WTC11 (cell line): ENCODE measurements at regions not wholly inside any gene's neighbourhood (a gene's known extent, or its start where the extent isn't known, plus 50 kb on each side); places are given as distances from the start of the nearest gene placed in this dataset.

Source experiments
- ATAC-seq: fragments of 200-7000 bp; cut with Tn5 transposase; 2 replicates; pipeline ENCODE4 v1.10.0; 2021; ENCODE audit warnings: mild to moderate bottlenecking, moderate library complexity
- CTCF ChIA-PET: fragments of 300-600 bp; sonication (Branson Sonifier 250); formaldehyde crosslinking; loops from one replicate; lab custom pipeline; 2021; ENCODE audit warnings: antibody characterized with exemption; lab: Charles Lee
- POLR2A ChIA-PET: fragments of 350-600 bp; sonication (Branson Sonifier 250); formaldehyde crosslinking; loops from one replicate; lab custom pipeline; 2021; ENCODE audit warnings: antibody characterized with exemption; lab: Charles Lee
- DNase-seq: peaks from one replicate; pipeline ENCODE4 v3.0.0; 2021; ENCODE audit warnings: low spot score
- H3K27ac Mint-ChIP-seq: 2 replicates; pipeline ENCODE4 v1.8.0; 2021; ENCODE audit warnings: mixed read lengths
- H3K27me3 Mint-ChIP-seq: 2 replicates; pipeline ENCODE4 v1.8.0; 2021; ENCODE audit warnings: low read depth, mild to moderate bottlenecking, moderate library complexity, mixed read lengths
- H3K36me3 Mint-ChIP-seq: 2 replicates; pipeline ENCODE4 v1.8.0; 2021; ENCODE audit warnings: mixed read lengths
- H3K4me1 Mint-ChIP-seq: 2 replicates; pipeline ENCODE4 v1.8.0; 2022; ENCODE audit warnings: mixed read lengths
- H3K4me3 Mint-ChIP-seq: 2 replicates; pipeline ENCODE4 v1.8.0; 2021; ENCODE audit warnings: mild to moderate bottlenecking, moderate library complexity, mixed read lengths
- H3K9me3 Mint-ChIP-seq: 2 replicates; pipeline ENCODE4 v1.8.0; 2021; ENCODE audit warnings: mixed read lengths
- AFF4 ChIP-seq: sonication (generic); formaldehyde crosslinking; IDR thresholded peaks from 2 replicates; pipeline ENCODE4 v1.8.1; 2023; ENCODE audit warnings: mild to moderate bottlenecking, missing genetic modification reagents, borderline replicate concordance
- ARID4B ChIP-seq: sonication (generic); formaldehyde crosslinking; IDR thresholded peaks from 2 replicates; pipeline ENCODE4 v1.8.0; 2023; ENCODE audit warnings: missing genetic modification reagents, mild to moderate bottlenecking, borderline replicate concordance
- ATF3 ChIP-seq: sonication (generic); formaldehyde crosslinking; conservative IDR thresholded peaks from 2 replicates; pipeline ENCODE4 v1.8.1; 2022; ENCODE audit warnings: mild to moderate bottlenecking, missing genetic modification reagents
- FOXP1 ChIP-seq: sonication (generic); formaldehyde crosslinking; IDR thresholded peaks from 2 replicates; pipeline ENCODE4 v1.8.0; 2022; ENCODE audit warnings: missing genetic modification reagents, mild to moderate bottlenecking, moderate library complexity, borderline replicate concordance
- GABPB1 ChIP-seq: sonication (generic); formaldehyde crosslinking; IDR thresholded peaks from 2 replicates; pipeline ENCODE4 v1.8.1; 2023; ENCODE audit warnings: mild to moderate bottlenecking, missing genetic modification reagents
- GTF2I ChIP-seq: fragments of 250-450 bp; sonication (Bioruptor Pico); conservative IDR thresholded peaks from 2 replicates; pipeline ENCODE4 v1.4.0; 2021; ENCODE audit warnings: mild to moderate bottlenecking
- HMGA2 ChIP-seq: fragments of 250-450 bp; sonication (Bioruptor Pico); IDR thresholded peaks from 2 replicates; pipeline ENCODE4 v1.4.0; 2021; ENCODE audit warnings: mild to moderate bottlenecking, moderate library complexity
- MLX ChIP-seq: sonication (generic); formaldehyde crosslinking; IDR thresholded peaks from 2 replicates; pipeline ENCODE4 v1.8.1; 2023; ENCODE audit warnings: mild to moderate bottlenecking, missing genetic modification reagents, moderate library complexity
- MXD4 ChIP-seq: fragments of 250-450 bp; sonication (Bioruptor Pico); IDR thresholded peaks from 2 replicates; pipeline ENCODE4 v1.8.0; 2021; ENCODE audit warnings: mild to moderate bottlenecking, moderate library complexity, borderline replicate concordance
- NFATC4 ChIP-seq: fragments of 250-450 bp; sonication (Bioruptor Pico); IDR thresholded peaks from 2 replicates; pipeline ENCODE4 v1.9.0; 2021; ENCODE audit warnings: mild to moderate bottlenecking
- PREB ChIP-seq: sonication (generic); formaldehyde crosslinking; IDR thresholded peaks from 2 replicates; pipeline ENCODE4 v1.8.1; 2022; ENCODE audit warnings: mild to moderate bottlenecking, missing genetic modification reagents, moderate library complexity, borderline replicate concordance
- TEAD4 ChIP-seq: sonication (generic); formaldehyde crosslinking; IDR thresholded peaks from 2 replicates; pipeline ENCODE4 v1.8.0; 2022; ENCODE audit warnings: mild to moderate bottlenecking, missing genetic modification reagents
- USF1 ChIP-seq: sonication (generic); formaldehyde crosslinking; IDR thresholded peaks from 2 replicates; pipeline ENCODE4 v1.8.0; 2022; ENCODE audit warnings: mild to moderate bottlenecking, missing genetic modification reagents
- ZBTB43 ChIP-seq: sonication (generic); formaldehyde crosslinking; IDR thresholded peaks from 2 replicates; pipeline ENCODE4 v1.8.1; 2023; ENCODE audit warnings: mild to moderate bottlenecking, missing genetic modification reagents
- ZNF263 ChIP-seq: sonication (generic); formaldehyde crosslinking; IDR thresholded peaks from 2 replicates; pipeline ENCODE4 v1.8.1; 2022; ENCODE audit warnings: low read depth, mild to moderate bottlenecking, moderate library complexity, missing genetic modification reagents
- ZNF425 ChIP-seq: fragments of 250-450 bp; sonication (Bioruptor Pico); conservative IDR thresholded peaks from 2 replicates; pipeline ENCODE4 v1.9.0; 2021; ENCODE audit warnings: mild to moderate bottlenecking
- ZNF512 ChIP-seq: sonication (generic); formaldehyde crosslinking; IDR thresholded peaks from 2 replicates; pipeline ENCODE4 v1.8.1; 2022; ENCODE audit warnings: missing genetic modification reagents, borderline replicate concordance
- ZNF671 ChIP-seq: fragments of 250-450 bp; sonication (Bioruptor Pico); IDR thresholded peaks from 2 replicates; pipeline ENCODE4 v1.8.0; 2021; ENCODE audit warnings: mild to moderate bottlenecking

GRCh38 chr3:43883729-43884396 lies 193.1 kb downstream of the ABHD5 start:
- Mint-ChIP-seq H3K4me1 (peaks cover 24% of the 10 kb centered on the region), H3K27me3 (no peaks in the 10 kb centered on the region), H3K27ac (no peak overlapping the region), H3K9me3 (no peaks in the 10 kb centered on the region), H3K4me3 (no peak overlapping the region), H3K36me3 (no peaks in the 10 kb centered on the region)
- POLR2A ChIA-PET, result no interaction called here
- ATAC-seq (no peak), DNase-seq (no peak)
- CTCF ChIA-PET, result interaction anchor here (0.8 kb wide), 1 partner anchor 315 kb away, joined by 3 read pairs; no protein-coding TSS in a partner anchor
- TF ChIP-seq FOXP1 (CRISPR knock-in tag) (no peak), TEAD4 (CRISPR knock-in tag) (no peak), ZNF263 (CRISPR knock-in tag) (no peak), ZNF425 (CRISPR knock-in tag) (no peak), GABPB1 (no peak), AFF4 (CRISPR knock-in tag) (no peak), MLX (no peak), USF1 (CRISPR knock-in tag) (no peak), ZNF671 (CRISPR knock-in tag) (no peak), ARID4B (CRISPR knock-in tag) (no peak), GTF2I (CRISPR knock-in tag) (no peak), MXD4 (CRISPR knock-in tag) (no peak), NFATC4 (CRISPR knock-in tag) (no peak)

- POLR2A ChIA-PET, result no interaction called here
- no peak for TF ChIP-seq ZNF512 (CRISPR knock-in tag)
- TF ChIP-seq ZBTB43 (CRISPR knock-in tag), result no peak
- no peak for TF ChIP-seq HMGA2 (CRISPR knock-in tag)
- no peak for TF ChIP-seq ATF3 (CRISPR knock-in tag)
- no peak for TF ChIP-seq PREB (CRISPR knock-in tag)
These were observed 193.8 kb downstream of the ABHD5 start for GRCh38 chr3:43884581-43884980.

More at GRCh38 chr3:43884581-43884980, 193.8 kb downstream of the ABHD5 start:
- H3K4me1 Mint-ChIP-seq, result peaks cover 17% of the 10 kb centered on the region
- H3K27ac Mint-ChIP-seq, result no peak overlapping the region
- no peaks in the 10 kb centered on the region for H3K27me3 Mint-ChIP-seq
- DNase-seq (no peak), ATAC-seq (no peak)
- CTCF ChIA-PET, result no interaction called here
- no peaks in the 10 kb centered on the region for H3K9me3 Mint-ChIP-seq
- no peak overlapping the region for H3K4me3 Mint-ChIP-seq
- no peaks in the 10 kb centered on the region for H3K36me3 Mint-ChIP-seq
